Fibroblast of lung (primary cell): ENCODE measurements at regions not wholly inside any gene's neighbourhood (a gene's known extent, or its start where the extent isn't known, plus 50 kb on each side); places are given as distances from the start of the nearest gene placed in this dataset.

Source experiments
- EZH2 ChIP-seq: IDR thresholded peaks from 2 replicates; pipeline ENCODE4 v1.5.1; 2012; ENCODE audit warnings: low read length, control low read depth, mild to moderate bottlenecking; ENCODE audit errors: missing control alignments
- TF ChIP-seq, protein P1 (sequence below), 2 donors: IDR thresholded peaks in 1 of 2; conservative IDR thresholded peaks in 1 of 2; 1 replicate in 1 of 2; 2 replicates in 1 of 2; pipeline ENCODE4 v1.5.1; 2011 to 2012; ENCODE audit warnings: low read length in 2 of 2, control low read depth in 1 of 2, inconsistent platforms in 1 of 2, low read depth in 1 of 2, mild to moderate bottlenecking in 1 of 2

GRCh38 chr6:145367149-145367548 is 368.2 kb downstream of the EPM2A start:
- no peak for TF ChIP-seq EZH2
- TF ChIP-seq, protein P1, sequence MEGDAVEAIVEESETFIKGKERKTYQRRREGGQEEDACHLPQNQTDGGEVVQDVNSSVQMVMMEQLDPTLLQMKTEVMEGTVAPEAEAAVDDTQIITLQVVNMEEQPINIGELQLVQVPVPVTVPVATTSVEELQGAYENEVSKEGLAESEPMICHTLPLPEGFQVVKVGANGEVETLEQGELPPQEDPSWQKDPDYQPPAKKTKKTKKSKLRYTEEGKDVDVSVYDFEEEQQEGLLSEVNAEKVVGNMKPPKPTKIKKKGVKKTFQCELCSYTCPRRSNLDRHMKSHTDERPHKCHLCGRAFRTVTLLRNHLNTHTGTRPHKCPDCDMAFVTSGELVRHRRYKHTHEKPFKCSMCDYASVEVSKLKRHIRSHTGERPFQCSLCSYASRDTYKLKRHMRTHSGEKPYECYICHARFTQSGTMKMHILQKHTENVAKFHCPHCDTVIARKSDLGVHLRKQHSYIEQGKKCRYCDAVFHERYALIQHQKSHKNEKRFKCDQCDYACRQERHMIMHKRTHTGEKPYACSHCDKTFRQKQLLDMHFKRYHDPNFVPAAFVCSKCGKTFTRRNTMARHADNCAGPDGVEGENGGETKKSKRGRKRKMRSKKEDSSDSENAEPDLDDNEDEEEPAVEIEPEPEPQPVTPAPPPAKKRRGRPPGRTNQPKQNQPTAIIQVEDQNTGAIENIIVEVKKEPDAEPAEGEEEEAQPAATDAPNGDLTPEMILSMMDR (conservative IDR thresholded peaks at IDR 0.05 in 1 of 2, IDR thresholded peaks at IDR 0.05 in 1 of 2; ENCODE audit: low read depth in 1 of 2, low read length in 2 of 2) = no peak
